NB4 (cell line): ENCODE measurements at regions not wholly inside any gene's neighbourhood (a gene's known extent, or its start where the extent isn't known, plus 50 kb on each side); places are given as distances from the start of the nearest gene placed in this dataset.

Source experiments
- MAX ChIP-seq: IDR thresholded peaks from 2 replicates; pipeline ENCODE4 v1.6.1; 2011; ENCODE audit warnings: low read depth, low read length
- MYC ChIP-seq: IDR thresholded peaks from 2 replicates; pipeline ENCODE4 v1.6.1; 2011; ENCODE audit warnings: low read depth, low read length
- POLR2A ChIP-seq: IDR thresholded peaks from 2 replicates; pipeline ENCODE4 v1.6.1; 2011; ENCODE audit warnings: mild to moderate bottlenecking; ENCODE audit not compliant: insufficient read length; ENCODE audit errors: extremely low read depth
- TF ChIP-seq, protein P1 (sequence below): IDR thresholded peaks from one replicate; pipeline ENCODE4 v1.5.1; 2012; ENCODE audit warnings: low read depth, low read length

DNA sequence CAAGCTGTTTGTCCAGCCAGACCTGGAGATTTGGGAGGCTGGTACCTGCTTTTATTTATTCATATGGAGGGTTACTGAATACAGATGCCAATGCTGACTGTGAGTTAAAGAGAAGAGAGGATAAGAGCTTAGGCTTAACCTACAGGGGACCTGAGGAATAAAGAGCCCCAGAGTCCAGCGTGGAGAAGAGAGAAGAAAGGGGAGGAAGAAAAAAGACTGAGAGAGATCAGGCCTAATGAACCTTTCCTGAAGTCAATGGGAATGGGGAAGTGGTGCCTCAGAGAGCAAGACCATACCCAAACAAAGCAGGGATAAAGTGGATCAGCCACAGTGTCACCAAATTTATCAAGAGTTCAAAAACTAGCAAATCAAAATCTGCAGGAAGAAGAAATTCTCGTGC lies 348.6 kb upstream of the KCNH7 start:
- TF ChIP-seq, protein P1, sequence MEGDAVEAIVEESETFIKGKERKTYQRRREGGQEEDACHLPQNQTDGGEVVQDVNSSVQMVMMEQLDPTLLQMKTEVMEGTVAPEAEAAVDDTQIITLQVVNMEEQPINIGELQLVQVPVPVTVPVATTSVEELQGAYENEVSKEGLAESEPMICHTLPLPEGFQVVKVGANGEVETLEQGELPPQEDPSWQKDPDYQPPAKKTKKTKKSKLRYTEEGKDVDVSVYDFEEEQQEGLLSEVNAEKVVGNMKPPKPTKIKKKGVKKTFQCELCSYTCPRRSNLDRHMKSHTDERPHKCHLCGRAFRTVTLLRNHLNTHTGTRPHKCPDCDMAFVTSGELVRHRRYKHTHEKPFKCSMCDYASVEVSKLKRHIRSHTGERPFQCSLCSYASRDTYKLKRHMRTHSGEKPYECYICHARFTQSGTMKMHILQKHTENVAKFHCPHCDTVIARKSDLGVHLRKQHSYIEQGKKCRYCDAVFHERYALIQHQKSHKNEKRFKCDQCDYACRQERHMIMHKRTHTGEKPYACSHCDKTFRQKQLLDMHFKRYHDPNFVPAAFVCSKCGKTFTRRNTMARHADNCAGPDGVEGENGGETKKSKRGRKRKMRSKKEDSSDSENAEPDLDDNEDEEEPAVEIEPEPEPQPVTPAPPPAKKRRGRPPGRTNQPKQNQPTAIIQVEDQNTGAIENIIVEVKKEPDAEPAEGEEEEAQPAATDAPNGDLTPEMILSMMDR: no peak
- TF ChIP-seq POLR2A (no peak), MAX (no peak), MYC (no peak)
